DND-41 (cell line): ENCODE measurements at regions not wholly inside any gene's neighbourhood (a gene's known extent, or its start where the extent isn't known, plus 50 kb on each side); places are given as distances from the start of the nearest gene placed in this dataset.

ENCODE experiments used
- CTCF ChIP-seq: IDR thresholded peaks from 2 replicates; pipeline ENCODE4 v1.5.1; 2012; ENCODE audit warnings: borderline replicate concordance, low read length, moderate library complexity, mild to moderate bottlenecking; ENCODE audit not compliant: poor library complexity, severe bottlenecking; ENCODE audit errors: extremely low read depth
- EZH2 ChIP-seq: IDR thresholded peaks from 3 replicates; pipeline ENCODE4 v1.6.1; 2012; ENCODE audit warnings: borderline replicate concordance, low read depth, mild to moderate bottlenecking, moderate library complexity, low read length, inconsistent platforms; ENCODE audit not compliant: severe bottlenecking

DNA sequence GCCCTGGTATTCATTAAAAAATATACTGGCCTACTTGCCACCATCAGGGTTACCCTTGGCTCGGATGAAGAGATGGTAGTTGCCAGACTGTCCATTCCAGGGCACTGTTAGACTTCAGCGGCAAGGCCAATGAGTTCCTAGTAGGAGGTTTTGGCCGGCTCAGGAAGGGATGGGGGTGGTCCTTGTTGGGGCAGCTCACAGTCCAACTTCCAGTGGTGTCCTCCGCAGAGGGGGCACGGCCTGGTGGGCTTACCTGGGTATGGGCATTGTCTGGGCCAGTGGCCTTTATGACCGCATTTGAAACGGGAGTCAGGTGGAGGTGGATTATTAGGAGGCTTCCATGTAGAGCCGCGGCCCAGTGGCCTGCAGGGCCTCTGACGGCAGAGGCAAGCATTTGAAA lies 139.1 kb upstream of the ETV3 start:
- TF ChIP-seq CTCF (no peak), EZH2 (no peak)
